ENCODE measurements at regions not wholly inside any gene's neighbourhood (a gene's known extent, or its start where the extent isn't known, plus 50 kb on each side); places are given as distances from the start of the nearest gene placed in this dataset.
A peak's percentile ranks its signal among the peaks of the same experiment; 100 is the strongest.

GRCh38 chr16:73526011-73526804 lies 478.3 kb upstream of the ZFHX3 start:
- TF ChIP-seq CTCF (IDR thresholded peaks at IDR 0.05; ENCODE audit: control extremely low read depth, extremely low read depth) = no peak
- no peaks in the 10 kb centered on the region for H3K27me3 ChIP-seq (ENCODE audit: control insufficient read depth in 3 of 3, insufficient read depth in 3 of 3, low read length in 2 of 3)
- DNase-seq = peak; percentile 37 to 67 (median 39)
- no peaks in the 10 kb centered on the region for H3K9me3 ChIP-seq (ENCODE audit: control insufficient read depth in 4 of 4, insufficient read depth in 3 of 4, low read length in 3 of 4)
- ATAC-seq (ENCODE audit: insufficient read depth, low FRiP score) = no peak
- no peak overlapping the region for H3K9ac ChIP-seq (ENCODE audit: insufficient read depth in 1 of 2, low read length in 2 of 2)
- no peaks in the 10 kb centered on the region for H3K36me3 ChIP-seq (ENCODE audit: control insufficient read depth in 4 of 4, insufficient read depth in 4 of 4, low read length in 4 of 4)
- peaks cover 0 to 19% (median 0%) of the 10 kb centered on the region in 5 donors for H3K4me1 ChIP-seq (ENCODE audit: control insufficient read depth in 5 of 5, insufficient read depth in 5 of 5, low read length in 5 of 5)
- no peak overlapping the region for H3K4me3 ChIP-seq
- WGBS, 2 donors = 70 to 83% methylated on average over 13 of the region's 13 CpGs
- H3K27ac ChIP-seq (ENCODE audit: low read depth in 1 of 2, low read length in 1 of 2) = no peak overlapping the region

GRCh38 chr16:73523209-73523608 lies 475.3 kb upstream of the ZFHX3 start:
- ATAC-seq (ENCODE audit: insufficient read depth, low FRiP score) (no peak), DNase-seq (no peak)
- H3K9ac ChIP-seq (ENCODE audit: insufficient read depth in 1 of 2, low read length in 2 of 2) = no peak overlapping the region
- no peak overlapping the region for H3K4me3 ChIP-seq
- no peaks in the 10 kb centered on the region for H3K36me3 ChIP-seq (ENCODE audit: control insufficient read depth in 4 of 4, insufficient read depth in 4 of 4, low read length in 4 of 4)
- H3K9me3 ChIP-seq (ENCODE audit: control insufficient read depth in 4 of 4, insufficient read depth in 3 of 4, low read length in 3 of 4) = no peaks in the 10 kb centered on the region
- H3K27ac ChIP-seq (ENCODE audit: low read depth in 1 of 2, low read length in 1 of 2) = no peak overlapping the region
- 88% methylated on average over 4 of the region's 4 CpGs for WGBS, 2 donors
- no peak for TF ChIP-seq CTCF (IDR thresholded peaks at IDR 0.05; ENCODE audit: control extremely low read depth, extremely low read depth)
- peaks cover 0 to 15% (median 0%) of the 10 kb centered on the region in 5 donors for H3K4me1 ChIP-seq (ENCODE audit: control insufficient read depth in 5 of 5, insufficient read depth in 5 of 5, low read length in 5 of 5)
- no peaks in the 10 kb centered on the region for H3K27me3 ChIP-seq (ENCODE audit: control insufficient read depth in 3 of 3, insufficient read depth in 3 of 3, low read length in 2 of 3)

GRCh38 chr16:73521499-73521898 lies 473.6 kb upstream of the ZFHX3 start:
- H3K4me1 ChIP-seq (ENCODE audit: control insufficient read depth in 5 of 5, insufficient read depth in 5 of 5, low read length in 5 of 5) = peaks cover 0 to 9% (median 0%) of the 10 kb centered on the region in 5 donors
- WGBS, 2 donors = 95 to 97% methylated on average over 4 of the region's 4 CpGs
- DNase-seq (no peak), ATAC-seq (ENCODE audit: insufficient read depth, low FRiP score) (no peak)
- no peaks in the 10 kb centered on the region for H3K9me3 ChIP-seq (ENCODE audit: control insufficient read depth in 4 of 4, insufficient read depth in 3 of 4, low read length in 3 of 4)
- no peaks in the 10 kb centered on the region for H3K27me3 ChIP-seq (ENCODE audit: control insufficient read depth in 3 of 3, insufficient read depth in 3 of 3, low read length in 2 of 3)
- TF ChIP-seq CTCF (IDR thresholded peaks at IDR 0.05; ENCODE audit: control extremely low read depth, extremely low read depth) = no peak
- H3K4me3 ChIP-seq = no peak overlapping the region
- H3K36me3 ChIP-seq (ENCODE audit: control insufficient read depth in 4 of 4, insufficient read depth in 4 of 4, low read length in 4 of 4) = no peaks in the 10 kb centered on the region
- no peak overlapping the region for H3K9ac ChIP-seq (ENCODE audit: insufficient read depth in 1 of 2, low read length in 2 of 2)
- no peak overlapping the region for H3K27ac ChIP-seq (ENCODE audit: low read depth in 1 of 2, low read length in 1 of 2)

Measured in lung (tissue), 11 donors.